ENCODE measurements at regions not wholly inside any gene's neighbourhood (a gene's known extent, or its start where the extent isn't known, plus 50 kb on each side); places are given as distances from the start of the nearest gene placed in this dataset.

- TF ChIP-seq, protein P1, sequence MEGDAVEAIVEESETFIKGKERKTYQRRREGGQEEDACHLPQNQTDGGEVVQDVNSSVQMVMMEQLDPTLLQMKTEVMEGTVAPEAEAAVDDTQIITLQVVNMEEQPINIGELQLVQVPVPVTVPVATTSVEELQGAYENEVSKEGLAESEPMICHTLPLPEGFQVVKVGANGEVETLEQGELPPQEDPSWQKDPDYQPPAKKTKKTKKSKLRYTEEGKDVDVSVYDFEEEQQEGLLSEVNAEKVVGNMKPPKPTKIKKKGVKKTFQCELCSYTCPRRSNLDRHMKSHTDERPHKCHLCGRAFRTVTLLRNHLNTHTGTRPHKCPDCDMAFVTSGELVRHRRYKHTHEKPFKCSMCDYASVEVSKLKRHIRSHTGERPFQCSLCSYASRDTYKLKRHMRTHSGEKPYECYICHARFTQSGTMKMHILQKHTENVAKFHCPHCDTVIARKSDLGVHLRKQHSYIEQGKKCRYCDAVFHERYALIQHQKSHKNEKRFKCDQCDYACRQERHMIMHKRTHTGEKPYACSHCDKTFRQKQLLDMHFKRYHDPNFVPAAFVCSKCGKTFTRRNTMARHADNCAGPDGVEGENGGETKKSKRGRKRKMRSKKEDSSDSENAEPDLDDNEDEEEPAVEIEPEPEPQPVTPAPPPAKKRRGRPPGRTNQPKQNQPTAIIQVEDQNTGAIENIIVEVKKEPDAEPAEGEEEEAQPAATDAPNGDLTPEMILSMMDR (IDR thresholded peaks at IDR 0.05; ENCODE audit: low read length) = no peak
- TF ChIP-seq EZH2 (optimal IDR thresholded peaks at IDR 0.05; ENCODE audit: low read depth, low read length) = no peak
- no peak for TF ChIP-seq EZH2phosphoT487 (IDR thresholded peaks at IDR 0.05; ENCODE audit: low read length)
Measured at GRCh38 chr11:76729214-76729613, 53.9 kb upstream of the TSKU start.

GRCh38 chr11:76730887-76731565 is 52.1 kb upstream of the TSKU start:
- Histone ChIP-seq H3K4me2 (ENCODE audit: low read depth, low read length) (no peak overlapping the region), H3K4me1 (ENCODE audit: low read length) (no peaks in the 10 kb centered on the region), H3F3A (ENCODE audit: insufficient read depth, low read length) (no peaks in the 10 kb centered on the region), H2AFZ (ENCODE audit: low read length) (no peak overlapping the region), H3K27ac (ENCODE audit: low read length) (no peak overlapping the region), H3K27me3 (replicated peaks; ENCODE audit: insufficient read depth, low read length) (no peaks in the 10 kb centered on the region), H3K36me3 (replicated peaks; ENCODE audit: insufficient read depth, low read length) (no peaks in the 10 kb centered on the region), H4K20me1 (ENCODE audit: insufficient read depth, low read length) (no peaks in the 10 kb centered on the region), H3K9me3 (replicated peaks; ENCODE audit: insufficient read depth, low read length) (no peaks in the 10 kb centered on the region), H3K4me3 (ENCODE audit: low read length) (no peak overlapping the region), H3K9ac (ENCODE audit: low read length) (no peak overlapping the region), H3K9me2 (replicated peaks; ENCODE audit: insufficient read depth, low read length) (no peaks in the 10 kb centered on the region), H3K79me2 (ENCODE audit: low read length) (no peaks in the 10 kb centered on the region)
- DNase-seq = no peak
- no peak for TF ChIP-seq EZH2 (optimal IDR thresholded peaks at IDR 0.05; ENCODE audit: low read depth, low read length)
- TF ChIP-seq EZH2phosphoT487 (IDR thresholded peaks at IDR 0.05; ENCODE audit: low read length) = no peak
- TF ChIP-seq, protein P1 (IDR thresholded peaks at IDR 0.05; ENCODE audit: low read length) = no peak

More at GRCh38 chr11:76729214-76729613, 53.9 kb upstream of the TSKU start:
- DNase-seq = no peak
- H3K9me2 ChIP-seq (replicated peaks; ENCODE audit: insufficient read depth, low read length) = no peaks in the 10 kb centered on the region
- H3K27me3 ChIP-seq (replicated peaks; ENCODE audit: insufficient read depth, low read length) = no peaks in the 10 kb centered on the region
- no peaks in the 10 kb centered on the region for H3K9me3 ChIP-seq (replicated peaks; ENCODE audit: insufficient read depth, low read length)
- no peaks in the 10 kb centered on the region for H3F3A ChIP-seq (ENCODE audit: insufficient read depth, low read length)
- H2AFZ ChIP-seq (ENCODE audit: low read length) = no peak overlapping the region
- H3K9ac ChIP-seq (ENCODE audit: low read length) = no peak overlapping the region
- no peak overlapping the region for H3K4me3 ChIP-seq (ENCODE audit: low read length)
- H3K4me2 ChIP-seq (ENCODE audit: low read depth, low read length) = no peak overlapping the region
- H3K36me3 ChIP-seq (replicated peaks; ENCODE audit: insufficient read depth, low read length) = no peaks in the 10 kb centered on the region
- no peaks in the 10 kb centered on the region for H3K79me2 ChIP-seq (ENCODE audit: low read length)
- H3K27ac ChIP-seq (ENCODE audit: low read length) = no peak overlapping the region
- H3K4me1 ChIP-seq (ENCODE audit: low read length) = no peaks in the 10 kb centered on the region
- no peaks in the 10 kb centered on the region for H4K20me1 ChIP-seq (ENCODE audit: insufficient read depth, low read length)

GRCh38 chr11:76732643-76733042 is 50.5 kb upstream of the TSKU start:
- H3F3A ChIP-seq (ENCODE audit: insufficient read depth, low read length) = no peaks in the 10 kb centered on the region
- no peaks in the 10 kb centered on the region for H3K36me3 ChIP-seq (replicated peaks; ENCODE audit: insufficient read depth, low read length)
- H3K79me2 ChIP-seq (ENCODE audit: low read length) = no peaks in the 10 kb centered on the region
- H3K9ac ChIP-seq (ENCODE audit: low read length) = no peak overlapping the region
- H3K9me3 ChIP-seq (replicated peaks; ENCODE audit: insufficient read depth, low read length) = no peaks in the 10 kb centered on the region
- no peak for DNase-seq
- H3K4me1 ChIP-seq (ENCODE audit: low read length) = no peaks in the 10 kb centered on the region
- no peak overlapping the region for H3K27ac ChIP-seq (ENCODE audit: low read length)
- no peak overlapping the region for H3K4me2 ChIP-seq (ENCODE audit: low read depth, low read length)
- H3K9me2 ChIP-seq (replicated peaks; ENCODE audit: insufficient read depth, low read length) = no peaks in the 10 kb centered on the region
- H2AFZ ChIP-seq (ENCODE audit: low read length) = no peak overlapping the region
- TF ChIP-seq EZH2 (optimal IDR thresholded peaks at IDR 0.05; ENCODE audit: low read depth, low read length) (no peak), EZH2phosphoT487 (IDR thresholded peaks at IDR 0.05; ENCODE audit: low read length) (no peak)
- H3K27me3 ChIP-seq (replicated peaks; ENCODE audit: insufficient read depth, low read length) = no peaks in the 10 kb centered on the region
- H3K4me3 ChIP-seq (ENCODE audit: low read length) = no peak overlapping the region
- H4K20me1 ChIP-seq (ENCODE audit: insufficient read depth, low read length) = no peaks in the 10 kb centered on the region

Measured in MM.1S (cell line).